COLO829 (cell line): ENCODE measurements at regions not wholly inside any gene's neighbourhood (a gene's known extent, or its start where the extent isn't known, plus 50 kb on each side); places are given as distances from the start of the nearest gene placed in this dataset.
"Not testable (repeated sequence)": the region's sequence is repeated elsewhere in the genome, so short reads cannot be mapped to it uniquely, and the experiment has no call there.

Source experiments
- DNase-seq: peaks from one replicate; pipeline ENCODE4 v3.0.0; 2012; ENCODE audit warnings: low spot score

DNA sequence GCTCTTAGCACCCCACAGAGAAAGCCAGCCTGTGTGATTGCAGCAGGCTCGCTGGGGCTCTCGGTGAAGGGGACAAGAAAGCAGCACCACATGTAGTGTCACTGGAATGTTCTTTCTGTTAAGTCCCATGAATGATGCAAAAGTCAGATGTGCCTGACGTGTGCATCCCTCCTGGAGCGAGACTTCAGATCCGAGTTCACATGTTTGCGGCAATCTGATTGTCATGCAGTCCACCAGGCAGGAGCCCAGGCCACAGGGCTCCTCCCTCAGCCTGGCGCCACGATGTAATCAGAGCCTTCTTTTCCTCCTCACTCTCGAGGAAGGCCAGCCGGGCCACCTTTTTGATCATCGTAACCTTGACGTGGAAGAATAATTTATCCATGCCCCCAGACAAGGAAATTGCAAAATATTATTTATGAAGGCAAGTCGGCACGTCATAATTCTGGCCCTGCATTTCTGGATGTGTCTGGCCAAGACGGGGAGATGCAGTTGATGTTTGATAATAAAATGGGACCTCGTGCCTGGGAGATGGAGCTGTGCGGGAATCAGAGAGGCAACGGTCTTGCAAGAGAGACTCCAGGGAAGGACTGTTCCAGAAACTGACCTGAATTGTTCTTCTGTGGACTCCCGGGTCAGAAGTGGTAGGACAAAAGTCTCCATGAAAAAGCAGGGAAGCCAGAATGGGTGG is 214.6 kb downstream of the PHETA1 start:
- no peak for DNase-seq

- no peak for DNase-seq
These were observed 216.3 kb downstream of the PHETA1 start for GRCh38 chr12:111152561-111152960.

DNA sequence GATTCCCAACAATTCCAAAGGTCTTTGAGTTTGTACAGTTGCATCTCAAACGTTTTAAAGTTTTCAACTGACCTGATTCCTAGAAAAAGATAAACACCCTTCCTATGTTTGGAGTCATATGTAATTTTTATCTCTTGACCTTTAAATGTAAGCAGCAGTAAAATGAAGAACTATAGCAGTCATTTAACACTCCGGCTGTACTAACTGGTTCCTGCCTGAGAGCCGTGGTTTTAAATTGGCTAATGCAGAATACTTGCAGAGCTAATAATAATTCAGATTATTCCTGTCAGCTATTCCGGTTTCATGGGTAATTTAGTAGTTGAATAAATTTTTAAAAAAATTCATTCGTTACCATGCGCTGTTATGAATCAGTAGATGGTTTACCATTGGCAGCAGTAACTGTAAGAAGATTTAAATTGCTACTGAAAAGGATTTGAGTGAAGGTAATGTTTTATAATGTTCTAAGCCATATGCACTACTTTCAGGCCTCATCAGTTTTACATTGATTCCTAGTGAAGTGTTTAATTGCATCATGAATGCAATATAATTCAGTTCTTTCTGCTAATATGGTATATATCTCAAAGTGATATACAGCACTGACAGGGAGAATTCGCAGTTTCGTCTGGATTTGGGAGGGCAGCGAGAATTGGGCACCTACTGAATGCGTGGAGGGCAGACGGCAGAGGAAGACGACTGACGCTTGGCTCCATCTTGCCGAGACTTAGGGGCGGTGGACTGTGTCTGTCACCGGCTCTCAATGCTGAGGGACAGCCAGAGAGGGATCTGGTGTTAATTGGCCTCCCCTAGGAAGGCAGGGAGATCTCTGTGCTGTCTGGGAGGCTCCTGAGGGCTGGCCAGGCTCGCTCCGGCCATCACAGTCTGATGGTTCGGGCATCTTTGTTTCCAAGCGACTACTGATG is 217.7 kb downstream of the PHETA1 start:
- no peak for DNase-seq

DNA sequence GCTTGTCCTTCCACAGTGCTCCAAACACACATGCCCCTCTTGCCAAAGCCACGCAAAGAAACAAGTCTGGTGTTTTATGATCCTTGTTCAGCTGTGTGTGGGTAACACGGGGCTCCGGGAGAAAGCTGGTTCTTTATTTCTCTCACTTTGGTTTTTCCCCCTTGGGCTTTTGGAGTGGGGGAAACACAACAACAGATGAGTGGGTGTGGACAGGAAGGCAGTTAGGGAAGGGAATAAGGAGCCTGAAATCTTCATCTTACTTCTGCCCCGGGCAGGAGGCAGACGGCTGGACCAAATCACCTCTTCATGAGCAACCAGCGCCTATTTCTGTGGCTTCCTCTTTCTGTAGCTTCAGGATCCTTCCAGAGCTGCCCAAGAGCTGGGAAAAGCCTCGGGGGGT is 218.5 kb downstream of the PHETA1 start:
- no peak for DNase-seq

DNA sequence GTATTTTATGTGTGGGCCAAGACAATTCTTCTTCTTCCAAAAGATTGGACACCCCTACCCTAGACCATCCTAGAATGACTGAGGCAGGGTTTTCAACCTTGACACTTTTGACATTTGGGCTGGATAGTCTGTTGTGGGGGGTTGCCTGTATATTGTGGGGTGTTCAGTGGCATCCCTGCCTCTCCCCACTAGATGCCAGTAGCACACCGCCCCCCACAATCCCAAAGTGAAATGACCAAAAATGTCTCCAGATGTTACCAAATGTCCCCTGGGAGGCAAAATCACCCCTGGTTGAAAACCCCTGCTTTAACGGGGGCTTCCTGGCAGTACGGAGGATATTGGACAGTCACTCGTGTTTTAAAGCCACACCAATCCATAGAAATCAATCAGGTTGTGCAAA is 219.6 kb downstream of the PHETA1 start:
- no peak for DNase-seq

GRCh38 chr12:111148005-111148404 is 220.9 kb downstream of the PHETA1 start:
- no peak for DNase-seq

DNA sequence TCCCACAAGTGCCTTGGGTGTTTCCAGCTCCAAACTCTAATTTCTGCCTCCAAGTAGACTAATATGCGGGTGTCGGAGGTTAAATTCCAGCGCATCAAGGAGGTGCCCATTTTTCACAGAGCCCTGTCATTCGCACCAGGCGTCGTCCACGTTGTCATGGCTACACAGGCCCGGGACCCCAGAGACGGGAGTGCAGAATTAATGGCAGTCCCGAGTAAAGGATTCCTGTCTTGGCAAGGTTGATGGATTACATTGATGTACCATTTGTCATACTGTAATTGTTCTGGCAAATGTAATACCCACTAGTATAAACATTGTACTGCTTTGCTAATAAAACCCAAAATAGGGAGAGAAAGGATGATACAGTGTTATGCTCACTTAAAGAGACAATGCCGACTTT is 222.9 kb upstream of the MYL2 start:
- no peak for DNase-seq

DNA sequence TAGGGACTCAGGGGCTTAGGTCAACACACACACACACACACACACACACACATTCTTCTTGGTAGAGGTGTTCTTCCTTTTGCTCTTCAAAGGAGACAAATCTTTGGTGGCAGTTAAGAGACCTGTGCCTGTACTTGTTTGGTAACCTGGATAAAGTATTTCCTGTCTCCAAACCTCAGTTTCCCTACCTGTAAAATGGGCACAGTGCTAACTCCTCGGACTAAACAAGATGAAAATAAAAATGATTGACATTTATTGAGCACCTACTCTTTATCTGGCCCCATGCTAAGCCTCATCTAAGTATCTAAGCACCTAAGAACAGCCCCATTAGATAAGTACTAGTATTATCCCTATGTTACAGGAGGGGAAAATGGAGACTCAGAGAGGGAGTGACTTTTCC is 220.8 kb upstream of the MYL2 start:
- DNase-seq: no peak

DNA sequence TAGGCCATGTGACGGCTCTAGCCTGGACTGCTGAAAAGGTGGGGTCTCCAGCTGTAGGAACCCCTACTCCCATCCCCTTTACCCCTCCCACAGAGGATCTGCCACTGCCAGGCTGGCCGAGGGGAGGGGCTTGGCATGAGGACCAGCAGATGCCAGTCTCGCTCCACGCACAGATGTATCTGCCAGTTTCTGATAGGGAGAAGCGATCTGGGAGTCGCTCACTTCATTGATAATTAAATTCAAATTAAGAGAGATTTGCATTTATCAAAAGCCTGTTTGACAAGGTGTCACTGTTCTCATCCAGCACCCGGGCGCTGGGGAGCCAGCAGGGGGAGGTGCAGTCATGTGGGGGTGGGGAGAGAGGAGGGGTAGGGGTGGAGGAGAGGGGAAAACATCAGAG is 217.6 kb upstream of the MYL2 start:
- no peak for DNase-seq

GRCh38 chr12:111135293-111135832 is 215.0 kb upstream of the MYL2 start:
- no peak for DNase-seq

DNA sequence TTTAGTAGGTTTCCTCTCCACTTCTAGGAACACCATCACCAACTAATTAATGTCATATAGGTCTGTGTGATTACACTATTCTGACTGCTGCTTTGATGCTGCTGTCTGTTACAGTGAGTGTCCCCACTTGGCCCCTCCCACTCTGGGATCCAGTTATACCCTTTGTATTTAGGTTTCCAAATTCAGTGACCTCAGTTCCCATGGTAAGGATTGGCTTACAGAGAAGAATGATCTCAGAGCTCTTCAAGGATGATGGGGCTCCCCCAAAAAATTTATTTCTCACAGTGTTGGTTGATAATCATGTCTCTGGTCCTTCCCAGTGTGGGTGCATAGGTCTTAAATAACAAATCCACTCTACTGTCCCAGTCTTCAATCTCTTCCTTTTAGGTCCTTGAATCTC is 210.0 kb upstream of the MYL2 start:
- no peak for DNase-seq

DNA sequence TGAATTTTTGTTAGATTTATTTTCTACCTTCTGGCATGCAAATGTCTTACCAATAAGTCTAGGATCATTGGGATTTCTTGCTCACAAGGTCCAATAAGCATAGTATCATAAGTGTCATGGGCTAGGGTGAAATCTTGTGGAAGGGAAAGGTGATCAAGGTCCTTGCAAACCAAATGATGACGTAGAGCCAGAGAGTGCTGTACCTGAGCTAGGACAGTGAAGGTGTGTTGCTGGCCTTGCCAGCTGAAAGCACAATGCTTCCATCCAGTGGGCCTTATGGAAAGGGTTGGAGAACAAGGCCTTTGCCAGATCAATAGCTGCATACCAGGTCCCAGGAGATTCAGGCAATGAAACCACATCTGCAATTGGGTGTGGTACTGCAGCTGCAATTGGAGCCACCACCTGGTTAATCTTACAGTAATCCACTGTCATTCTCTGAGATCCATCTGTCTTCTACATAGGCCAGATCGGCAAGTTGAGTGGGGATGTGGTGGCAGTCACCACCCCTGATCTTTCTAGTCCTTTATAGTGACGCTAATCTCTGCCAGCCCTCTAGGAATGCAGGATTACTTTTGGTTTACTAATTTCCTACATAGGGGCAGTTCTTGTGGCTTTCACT is 208.9 kb upstream of the MYL2 start:
- no peak for DNase-seq

- DNase-seq: no peak
These were observed 206.0 kb upstream of the MYL2 start for GRCh38 chr12:111126331-111126730.

- no peak for DNase-seq
These were observed 203.8 kb upstream of the MYL2 start for GRCh38 chr12:111124183-111124582.

- DNase-seq: no peak
These were observed 203.0 kb upstream of the MYL2 start for GRCh38 chr12:111123390-111123789.

- DNase-seq: no peak
These were observed 202.1 kb upstream of the MYL2 start for GRCh38 chr12:111122458-111122878.

DNA sequence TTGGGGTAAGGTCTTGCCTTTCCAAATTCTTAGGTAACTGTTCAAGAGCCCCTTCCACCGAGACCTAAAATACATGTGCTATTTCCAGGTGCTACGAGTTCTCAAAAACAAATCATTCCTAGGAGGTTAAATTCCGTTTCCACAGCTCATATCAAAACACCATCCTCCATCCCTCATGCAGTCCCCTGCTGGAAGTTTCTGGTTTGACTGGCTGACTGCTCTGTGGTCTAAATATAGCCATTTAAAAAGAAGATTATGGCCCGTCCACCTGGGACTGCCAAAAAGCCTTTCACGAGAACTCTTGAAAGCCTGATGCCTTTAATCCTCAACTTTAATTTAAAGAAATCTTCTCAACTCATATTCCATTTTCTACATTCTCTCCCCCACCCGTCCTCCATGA is 201.5 kb upstream of the MYL2 start:
- no peak for DNase-seq

DNA sequence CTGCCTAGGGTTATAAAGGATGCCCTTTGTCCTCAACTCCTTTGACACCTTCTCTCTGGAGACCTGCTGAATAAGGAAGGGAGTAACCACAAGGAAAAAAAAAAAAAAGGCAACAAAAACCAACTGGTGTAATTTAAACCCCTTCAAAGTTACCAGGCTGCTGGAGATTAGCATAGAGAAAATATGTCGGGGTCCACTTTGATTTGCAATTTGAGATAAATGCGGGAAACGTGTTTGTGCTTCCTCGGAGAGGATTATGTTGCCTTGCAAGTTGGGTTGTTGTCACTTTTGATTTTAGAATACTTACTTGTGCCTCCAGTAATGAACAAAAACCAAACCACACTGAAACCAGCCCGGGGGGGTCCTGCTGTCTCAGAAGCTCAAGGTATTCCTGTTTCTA is 200.2 kb upstream of the MYL2 start:
- DNase-seq: no peak

- DNase-seq: no peak
These were observed 196.6 kb upstream of the MYL2 start for GRCh38 chr12:111117017-111117416.

DNA sequence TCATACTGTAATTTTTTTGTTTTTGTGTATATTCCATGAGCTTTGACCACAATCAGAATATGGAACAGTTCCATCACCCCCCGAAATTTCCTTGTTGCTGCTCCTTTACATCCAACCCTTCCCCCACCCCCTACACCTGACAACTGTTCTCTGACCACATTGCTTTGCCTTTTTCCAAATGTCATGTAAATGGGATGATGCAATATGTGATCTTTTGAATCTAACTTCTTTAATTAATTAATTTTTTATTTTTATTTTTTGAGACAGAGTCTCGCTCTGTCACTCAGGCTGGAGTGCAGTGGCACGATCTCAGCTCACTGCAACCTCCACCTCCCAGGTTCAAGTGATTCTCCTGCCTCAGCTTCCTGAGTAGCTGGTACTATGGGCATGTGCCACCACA is 192.9 kb upstream of the MYL2 start:
- not testable (repeated sequence) for DNase-seq

- no peak for DNase-seq
These were observed 192.1 kb upstream of the MYL2 start for GRCh38 chr12:111112311-111113098.

- DNase-seq: no peak
These were observed 191.3 kb upstream of the MYL2 start for GRCh38 chr12:111111681-111112080.
